ENCODE measurements at regions not wholly inside any gene's neighbourhood (a gene's known extent, or its start where the extent isn't known, plus 50 kb on each side); places are given as distances from the start of the nearest gene placed in this dataset.
A peak's percentile ranks its signal among the peaks of the same experiment; 100 is the strongest.

DNA sequence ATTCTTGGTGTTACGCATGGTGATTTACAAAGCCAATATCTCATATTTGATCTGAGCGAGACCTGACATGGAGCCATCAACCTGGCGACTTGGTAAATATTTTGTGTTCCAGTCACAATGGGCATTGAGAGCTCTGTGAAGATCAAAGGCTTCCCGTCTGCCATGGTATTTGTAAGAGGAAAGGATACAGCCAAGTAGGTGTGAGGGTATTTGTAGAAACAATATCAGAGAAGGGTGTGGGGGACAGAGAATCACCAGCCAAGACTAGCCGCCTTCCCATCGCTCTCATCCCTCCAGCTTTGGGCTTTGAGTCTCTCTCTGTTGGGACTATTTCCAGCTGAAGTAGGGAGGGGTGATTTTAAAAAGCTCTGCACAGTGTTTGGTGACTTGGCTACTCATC lies 173.4 kb upstream of the BDNF start:
- no peaks in the 10 kb centered on the region for H3K36me3 ChIP-seq (ENCODE audit: low read depth)
- TF ChIP-seq, protein P1, sequence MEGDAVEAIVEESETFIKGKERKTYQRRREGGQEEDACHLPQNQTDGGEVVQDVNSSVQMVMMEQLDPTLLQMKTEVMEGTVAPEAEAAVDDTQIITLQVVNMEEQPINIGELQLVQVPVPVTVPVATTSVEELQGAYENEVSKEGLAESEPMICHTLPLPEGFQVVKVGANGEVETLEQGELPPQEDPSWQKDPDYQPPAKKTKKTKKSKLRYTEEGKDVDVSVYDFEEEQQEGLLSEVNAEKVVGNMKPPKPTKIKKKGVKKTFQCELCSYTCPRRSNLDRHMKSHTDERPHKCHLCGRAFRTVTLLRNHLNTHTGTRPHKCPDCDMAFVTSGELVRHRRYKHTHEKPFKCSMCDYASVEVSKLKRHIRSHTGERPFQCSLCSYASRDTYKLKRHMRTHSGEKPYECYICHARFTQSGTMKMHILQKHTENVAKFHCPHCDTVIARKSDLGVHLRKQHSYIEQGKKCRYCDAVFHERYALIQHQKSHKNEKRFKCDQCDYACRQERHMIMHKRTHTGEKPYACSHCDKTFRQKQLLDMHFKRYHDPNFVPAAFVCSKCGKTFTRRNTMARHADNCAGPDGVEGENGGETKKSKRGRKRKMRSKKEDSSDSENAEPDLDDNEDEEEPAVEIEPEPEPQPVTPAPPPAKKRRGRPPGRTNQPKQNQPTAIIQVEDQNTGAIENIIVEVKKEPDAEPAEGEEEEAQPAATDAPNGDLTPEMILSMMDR (IDR thresholded peaks at IDR 0.05): no peak
- DNase-seq (no peak), ATAC-seq (peak; percentile 9)
- H3K9me3 ChIP-seq: no peaks in the 10 kb centered on the region
- no peaks in the 10 kb centered on the region for H3K4me1 ChIP-seq (ENCODE audit: low read depth)
- intact Hi-C loops (cut with DNase I, micrococcal nuclease): no loop called here
- no peak overlapping the region for H3K4me3 ChIP-seq

DNA sequence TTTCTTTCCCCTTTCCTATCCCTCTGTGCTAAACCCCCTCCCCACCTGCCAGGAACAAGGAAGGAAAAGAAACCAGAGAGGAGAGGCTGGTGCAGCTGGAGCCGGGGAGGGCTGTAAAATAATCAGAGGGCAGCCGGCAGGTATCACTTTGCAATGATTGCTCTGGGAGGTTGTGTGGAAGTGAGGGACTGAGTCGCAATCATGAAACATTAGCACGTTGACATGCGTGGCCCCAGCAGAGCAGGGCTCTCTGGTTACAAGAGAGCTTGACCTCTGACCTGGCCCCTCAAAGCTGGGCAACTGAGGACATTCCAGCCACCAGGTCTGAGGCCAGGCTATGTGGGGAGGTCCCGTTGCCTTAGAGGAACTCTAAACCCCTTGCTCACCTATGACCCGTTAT lies 170.8 kb upstream of the BDNF start:
- no peaks in the 10 kb centered on the region for H3K4me1 ChIP-seq (ENCODE audit: low read depth)
- DNase-seq (peak in 1 of 3 donors; percentile 29), ATAC-seq (peak; percentile 58)
- no peaks in the 10 kb centered on the region for H3K36me3 ChIP-seq (ENCODE audit: low read depth)
- H3K9me3 ChIP-seq: no peaks in the 10 kb centered on the region
- no peak overlapping the region for H3K4me3 ChIP-seq
- intact Hi-C loops (cut with DNase I, micrococcal nuclease): no loop called here
- TF ChIP-seq, protein P1 (IDR thresholded peaks at IDR 0.05): no peak

DNA sequence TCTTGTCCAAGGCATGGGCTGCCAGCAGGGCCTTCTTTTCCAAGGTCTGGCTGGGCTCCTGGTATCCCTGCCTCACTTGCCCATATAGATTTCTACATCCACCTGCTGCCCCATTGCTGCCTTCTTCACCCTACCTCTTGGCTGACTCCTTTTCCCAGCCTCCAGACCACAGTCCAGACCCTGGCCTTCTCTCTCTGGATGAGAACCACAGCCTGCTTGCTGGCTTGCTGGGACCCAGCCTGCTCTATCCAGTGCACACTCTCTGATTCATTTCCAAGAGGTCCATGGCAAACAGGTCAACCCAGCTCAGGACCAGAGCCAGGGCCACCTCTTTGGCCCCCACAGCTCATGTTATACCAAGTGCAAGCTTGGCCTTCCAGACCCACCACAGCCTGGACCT lies 169.4 kb upstream of the BDNF start:
- Histone ChIP-seq H3K36me3 (ENCODE audit: low read depth) (no peaks in the 10 kb centered on the region), H3K4me3 (no peak overlapping the region), H3K4me1 (ENCODE audit: low read depth) (no peaks in the 10 kb centered on the region), H3K9me3 (no peaks in the 10 kb centered on the region)
- ATAC-seq (no peak), DNase-seq (no peak)
- TF ChIP-seq, protein P1 (IDR thresholded peaks at IDR 0.05): no peak
- intact Hi-C loops (cut with DNase I, micrococcal nuclease): no loop called here

DNA sequence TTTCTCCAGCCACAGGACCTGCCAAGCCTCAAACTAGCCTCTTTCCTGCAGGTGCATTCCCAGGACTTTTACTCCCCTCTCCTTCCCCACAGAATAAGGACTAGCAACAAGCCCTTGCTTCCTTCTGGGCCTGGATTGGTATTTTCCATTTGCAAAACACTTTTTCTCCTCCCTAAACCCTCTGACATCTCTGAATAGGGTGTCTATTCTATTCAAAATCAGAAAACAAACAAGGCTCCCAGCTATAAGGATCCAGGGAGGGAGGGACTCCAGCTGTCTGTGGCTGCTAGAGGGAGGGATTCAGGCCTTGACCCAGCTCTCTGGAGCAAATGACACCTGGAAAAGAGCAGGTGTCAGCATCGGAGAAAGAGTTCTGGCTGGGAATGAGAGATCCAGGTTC lies 168.5 kb upstream of the BDNF start:
- Histone ChIP-seq H3K9me3 (no peaks in the 10 kb centered on the region), H3K4me3 (no peak overlapping the region), H3K4me1 (ENCODE audit: low read depth) (no peaks in the 10 kb centered on the region), H3K36me3 (ENCODE audit: low read depth) (no peaks in the 10 kb centered on the region)
- intact Hi-C loops (cut with DNase I, micrococcal nuclease): no loop called here
- DNase-seq: no peak
- no peak for ATAC-seq
- TF ChIP-seq, protein P1 (IDR thresholded peaks at IDR 0.05): no peak

DNA sequence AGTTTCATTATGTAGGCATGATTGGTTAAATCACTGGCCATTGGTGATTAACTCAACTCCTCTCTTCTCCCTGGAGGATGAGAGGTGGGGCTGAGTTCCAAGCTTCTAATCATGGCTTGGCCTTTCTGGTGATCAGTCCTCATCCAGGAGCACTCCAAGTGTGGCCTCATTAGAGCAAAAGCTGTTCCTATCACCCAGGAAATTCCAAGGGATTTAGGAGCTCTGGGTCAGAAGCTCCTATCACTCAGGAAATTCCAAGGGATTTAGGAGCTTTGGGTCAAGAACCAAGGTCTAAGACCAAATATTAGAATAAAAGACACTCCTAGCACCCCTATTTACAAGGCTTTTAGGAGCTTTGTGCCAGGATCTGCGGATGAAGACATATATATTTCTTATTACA lies 168.0 kb upstream of the BDNF start:
- no peaks in the 10 kb centered on the region for H3K9me3 ChIP-seq
- no peaks in the 10 kb centered on the region for H3K4me1 ChIP-seq (ENCODE audit: low read depth)
- H3K4me3 ChIP-seq: no peak overlapping the region
- ATAC-seq (no peak), DNase-seq (no peak)
- no peaks in the 10 kb centered on the region for H3K36me3 ChIP-seq (ENCODE audit: low read depth)
- intact Hi-C loops (cut with DNase I, micrococcal nuclease): no loop called here
- TF ChIP-seq, protein P1 (IDR thresholded peaks at IDR 0.05): no peak

DNA sequence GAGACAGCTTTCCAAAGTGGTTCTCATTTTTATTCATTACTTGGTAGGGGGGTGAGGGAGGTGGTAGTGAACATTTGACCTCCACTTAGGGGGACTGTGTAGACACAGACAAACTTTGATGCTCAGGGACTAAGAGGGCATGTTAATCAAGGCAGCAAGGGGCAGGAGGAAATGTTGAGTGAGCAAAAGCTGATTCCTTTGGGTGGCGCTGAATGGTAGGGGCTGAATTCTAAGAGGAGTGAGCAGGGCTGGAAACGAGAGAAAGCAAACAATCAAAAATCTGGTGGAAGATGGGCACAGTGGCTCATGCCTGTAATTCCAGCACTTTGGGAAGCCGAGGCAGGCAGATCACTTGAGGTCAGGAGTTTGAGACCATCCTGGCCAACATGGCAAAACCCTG lies 164.8 kb upstream of the BDNF start:
- no peaks in the 10 kb centered on the region for H3K36me3 ChIP-seq (ENCODE audit: low read depth)
- no peak overlapping the region for H3K4me3 ChIP-seq
- TF ChIP-seq, protein P1 (IDR thresholded peaks at IDR 0.05): no peak
- no peaks in the 10 kb centered on the region for H3K9me3 ChIP-seq
- DNase-seq: no peak
- ATAC-seq: no peak
- intact Hi-C loops (cut with DNase I, micrococcal nuclease): no loop called here
- H3K4me1 ChIP-seq (ENCODE audit: low read depth): no peaks in the 10 kb centered on the region
